COLO668 (cell line): ENCODE measurements at regions not wholly inside any gene's neighbourhood (a gene's known extent, or its start where the extent isn't known, plus 50 kb on each side); places are given as distances from the start of the nearest gene placed in this dataset.
"Not testable (repeated sequence)": the region's sequence is repeated elsewhere in the genome, so short reads cannot be mapped to it uniquely, and the experiment has no call there.

ENCODE experiments used
- DNase-seq: peaks from one replicate; lab custom pipeline; 2025; ENCODE audit not compliant: unreplicated experiment; lab: John Stamatoyannopoulos, UW

GRCh38 chr14:43200519-43200918, 1306.6 kb downstream of the FSCB start:
- DNase-seq, result no peak

DNA sequence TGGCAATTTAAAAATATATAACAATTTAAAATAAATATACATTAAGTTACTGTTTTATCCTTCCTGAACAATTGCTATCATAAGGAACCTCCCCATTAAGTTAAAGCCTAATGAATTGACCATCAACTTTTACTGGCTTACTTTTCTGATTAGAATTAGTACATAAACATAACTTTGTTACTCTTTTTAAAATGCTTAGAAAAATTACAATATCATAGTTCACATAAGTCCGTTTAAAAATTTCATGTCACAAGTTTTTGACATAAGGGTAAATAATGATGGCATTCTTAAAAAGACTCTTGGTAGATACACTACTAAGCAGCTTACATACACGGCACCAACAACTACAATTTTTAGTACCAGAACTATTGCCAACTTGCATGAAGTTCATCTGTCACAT, 1308.6 kb downstream of the FSCB start:
- DNase-seq, result no peak

DNA sequence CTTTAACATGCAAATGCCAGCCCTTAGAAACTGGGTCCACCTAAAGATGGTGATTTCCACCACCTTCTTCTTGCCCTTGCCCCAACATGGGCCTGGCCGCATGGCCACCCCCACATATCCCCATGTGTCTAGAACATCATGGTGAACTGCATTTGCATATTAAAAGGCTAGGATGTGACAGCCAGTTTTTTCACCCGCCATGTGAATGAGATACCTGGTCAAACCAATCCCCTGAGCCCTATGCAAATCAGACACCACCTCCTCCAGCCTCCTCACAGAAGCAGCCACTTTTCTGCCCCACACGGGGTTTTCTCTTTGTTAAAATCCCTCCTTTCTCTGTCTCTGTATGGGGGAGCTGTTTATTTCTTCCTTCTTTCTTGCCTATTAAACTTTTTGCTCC, 1322.5 kb downstream of the FSCB start:
- DNase-seq, result no peak

- no peak for DNase-seq
These were observed 1323.2 kb downstream of the FSCB start for GRCh38 chr14:43183916-43184315.

DNA sequence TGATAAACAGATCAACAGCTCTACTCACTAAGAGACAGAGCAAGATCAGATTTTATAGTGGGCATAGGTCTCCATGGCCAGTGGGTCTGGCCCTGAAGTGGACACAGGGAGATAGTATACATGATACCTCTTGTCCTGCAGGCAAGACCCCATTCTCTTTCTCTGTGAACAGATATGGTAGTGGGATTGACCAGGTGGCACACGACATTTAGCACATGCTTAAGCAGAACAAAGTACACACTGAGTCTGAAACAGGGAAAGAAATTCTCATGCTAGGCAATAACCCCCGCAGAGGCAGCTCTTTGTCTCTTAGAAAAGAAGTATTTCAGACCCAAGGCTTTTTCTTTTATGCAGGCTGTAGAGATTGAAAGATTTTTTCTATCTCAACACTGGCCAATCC, 1331.2 kb downstream of the FSCB start:
- no peak for DNase-seq

- DNase-seq, result no peak
These were observed 1334.1 kb downstream of the FSCB start for GRCh38 chr14:43172899-43173548.

- no peak for DNase-seq
These were observed 1337.4 kb downstream of the FSCB start for GRCh38 chr14:43169722-43170121.

- no peak for DNase-seq
These were observed 1338.6 kb downstream of the FSCB start for GRCh38 chr14:43168371-43168925.

DNA sequence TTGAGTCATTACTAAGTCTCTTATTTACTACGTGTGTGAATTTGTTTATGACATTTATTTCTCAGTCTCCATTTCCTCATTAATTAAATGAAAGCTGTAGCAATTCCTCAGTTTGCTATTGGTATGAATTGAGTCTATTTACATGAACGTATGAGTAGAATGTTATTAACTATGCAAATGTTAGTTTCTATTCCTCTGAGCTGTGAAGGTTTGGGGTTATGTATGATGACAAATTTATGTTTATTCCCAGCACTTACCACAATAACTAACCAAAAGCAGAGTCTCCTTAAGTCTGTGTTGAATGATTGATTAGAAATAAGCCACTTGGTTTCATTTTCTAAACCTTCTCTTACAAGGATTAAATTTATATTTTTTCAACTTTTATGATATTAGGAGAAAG, 1340.9 kb downstream of the FSCB start:
- DNase-seq, result no peak

DNA sequence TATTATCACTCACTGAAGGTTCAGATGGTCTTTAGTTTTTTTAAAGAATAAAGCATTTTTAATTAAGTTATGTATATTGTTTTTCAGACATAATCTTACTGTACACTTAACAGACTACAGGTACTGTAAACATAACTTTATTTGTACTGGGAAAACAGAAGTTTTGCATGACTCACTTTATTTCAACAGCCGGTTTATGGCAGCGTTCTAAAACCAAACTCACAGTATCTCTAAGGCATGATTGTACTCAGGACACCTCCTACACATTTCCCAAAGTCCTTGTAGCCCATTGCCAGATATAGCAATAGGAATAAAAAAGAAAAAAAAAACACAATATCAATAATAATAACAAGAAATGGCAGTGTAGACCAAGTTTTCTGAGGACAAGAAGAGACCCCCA, 1341.4 kb downstream of the FSCB start:
- DNase-seq, result no peak

DNA sequence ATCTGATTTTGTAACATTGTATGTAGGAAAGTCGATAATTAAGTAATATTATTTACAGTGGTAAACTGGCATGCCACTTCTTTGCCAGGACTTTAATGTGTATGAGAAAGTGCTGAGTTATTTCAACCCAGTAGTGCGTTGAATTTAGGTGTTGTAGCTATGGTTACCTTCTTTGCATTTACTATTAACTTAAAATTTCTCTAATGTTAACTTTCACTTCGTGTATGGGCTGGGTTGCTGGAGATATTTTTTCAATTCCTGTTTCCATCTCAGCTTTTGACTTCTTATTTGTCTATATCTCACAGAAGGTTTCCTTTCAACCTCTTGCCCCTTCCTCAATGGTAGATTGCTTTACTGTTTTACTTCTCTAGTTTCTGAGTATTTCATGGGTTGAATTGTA, 1345.6 kb downstream of the FSCB start:
- DNase-seq, result no peak

- DNase-seq, result no peak
These were observed 1349.4 kb downstream of the FSCB start for GRCh38 chr14:43157661-43158060.

GRCh38 chr14:43155924-43156323, 1351.2 kb downstream of the FSCB start:
- no peak for DNase-seq

GRCh38 chr14:43155258-43155657, 1351.8 kb downstream of the FSCB start:
- no peak for DNase-seq

GRCh38 chr14:43147485-43147884, 1359.6 kb downstream of the FSCB start:
- no peak for DNase-seq

DNA sequence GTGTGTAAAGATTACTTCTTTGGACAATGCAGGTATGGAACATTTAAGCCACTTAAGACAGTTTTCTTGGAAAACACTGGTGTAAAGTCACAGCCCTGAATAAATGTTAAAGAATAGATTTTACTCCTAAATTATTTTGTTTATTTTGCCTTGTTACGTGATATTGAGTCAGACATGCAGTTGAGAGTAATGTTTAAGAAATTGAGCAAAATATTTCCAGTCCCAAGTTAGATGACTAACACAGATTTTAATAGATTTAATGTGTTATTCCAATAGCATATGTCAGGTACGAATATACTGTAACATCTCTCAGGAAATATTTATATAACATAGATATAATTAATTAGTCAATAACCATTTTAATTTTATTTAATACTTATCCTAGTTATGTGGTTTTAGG, 1361.7 kb downstream of the FSCB start:
- DNase-seq, result no peak

DNA sequence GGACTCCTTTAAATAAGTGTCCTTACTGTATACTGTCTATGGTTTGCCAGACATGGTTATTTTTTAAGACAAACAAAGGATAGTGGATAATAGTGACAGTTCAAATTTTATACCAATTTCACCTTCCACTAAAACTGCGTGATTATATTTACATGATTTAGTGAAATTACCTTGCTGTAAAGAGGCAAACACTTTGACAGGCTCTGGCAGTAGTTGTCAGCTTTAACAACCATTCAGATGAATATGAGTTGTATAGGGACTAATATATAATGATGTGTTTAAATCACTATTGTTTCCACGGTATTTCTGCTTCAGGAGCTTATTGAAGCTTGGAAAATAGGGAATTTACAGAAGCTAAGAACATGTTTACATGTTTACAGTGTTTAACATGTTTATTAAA, 1364.0 kb downstream of the FSCB start:
- no peak for DNase-seq

GRCh38 chr14:43141636-43142191, 1365.4 kb downstream of the FSCB start:
- DNase-seq, result no peak

GRCh38 chr14:43140453-43140852, 1366.6 kb downstream of the FSCB start:
- no peak for DNase-seq

DNA sequence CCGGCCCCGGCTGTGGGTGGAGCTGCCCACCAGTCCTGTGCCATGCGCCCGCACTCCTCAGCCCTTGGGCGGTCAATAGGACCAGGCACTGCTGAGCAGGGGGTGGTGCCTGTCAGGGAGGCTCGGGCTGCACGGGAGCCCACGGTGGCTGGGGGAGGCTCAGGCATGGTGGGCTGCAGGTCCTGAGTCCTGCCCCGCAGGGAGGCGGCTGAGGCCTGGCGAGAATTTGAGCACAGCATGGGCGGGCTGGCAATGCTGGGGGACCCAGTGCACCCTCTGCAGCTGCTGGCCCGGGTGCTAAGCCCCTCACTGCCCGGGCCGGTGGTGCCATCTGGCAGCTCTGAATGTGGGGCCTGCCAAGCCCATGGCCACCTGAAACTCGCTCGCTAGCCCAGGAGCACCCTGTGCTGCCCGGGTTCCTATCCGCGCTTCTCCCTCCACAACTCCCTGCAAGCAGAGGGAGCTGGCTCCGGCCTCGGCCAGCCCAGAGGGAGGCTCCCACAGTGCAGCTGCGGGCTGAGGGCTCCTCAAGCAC, 1371.1 kb downstream of the FSCB start:
- DNase-seq, result no peak

GRCh38 chr14:43132441-43132840, 1374.6 kb downstream of the FSCB start:
- DNase-seq, result no peak

- DNase-seq, result not testable (repeated sequence)
These were observed 1378.7 kb downstream of the FSCB start for GRCh38 chr14:43128429-43128828.

DNA sequence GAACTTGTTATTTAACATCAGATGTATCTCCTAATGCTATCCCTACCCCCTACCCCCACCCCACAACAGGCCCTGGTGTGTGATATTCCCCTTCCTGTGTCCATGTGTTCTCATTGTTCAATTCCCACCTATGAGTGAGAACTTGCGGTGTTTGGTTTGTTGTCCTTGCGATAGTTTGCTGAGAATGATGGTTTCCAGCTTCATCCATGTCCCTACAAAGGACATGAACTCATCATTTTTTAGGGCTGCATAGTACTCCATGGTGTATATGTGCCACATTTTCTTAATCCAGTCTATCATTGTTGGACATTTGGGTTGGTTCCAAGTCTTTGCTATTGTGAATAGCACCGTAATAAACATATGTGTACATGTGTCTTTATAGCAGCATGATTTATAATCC, 1379.2 kb downstream of the FSCB start:
- DNase-seq, result not testable (repeated sequence)
